Thyroid gland (tissue), 4 donors: ENCODE measurements at regions not wholly inside any gene's neighbourhood (a gene's known extent, or its start where the extent isn't known, plus 50 kb on each side); places are given as distances from the start of the nearest gene placed in this dataset.

Experiments
- CTCF ChIP-seq, 6 experiments: fragments of 200-600 bp in 3 of 6; fragments of 450-650 bp in 3 of 6; sonication (generic) in 3 of 6; IDR thresholded peaks; one replicate each; pipeline ENCODE4 v1.5.1; 2016 to 2019; ENCODE audit warnings: antibody characterized with exemption in 6 of 6, mild to moderate bottlenecking in 2 of 6, inconsistent platforms in 1 of 6, moderate library complexity in 1 of 6
- POLR2A ChIP-seq, 2 donors: fragments of 450-650 bp; IDR thresholded peaks; one replicate each; pipeline ENCODE4 v1.6.1; 2017; ENCODE audit warnings: antibody characterized with exemption in 2 of 2, mild to moderate bottlenecking in 2 of 2, moderate library complexity in 1 of 2

- TF ChIP-seq CTCF (IDR thresholded peaks at IDR 0.05) (no peak), POLR2A (IDR thresholded peaks at IDR 0.05) (no peak)
Observed at GRCh38 chr7:118369987-118370386, 145.5 kb downstream of the ANKRD7 start.
